ENCODE measurements at regions not wholly inside any gene's neighbourhood (a gene's known extent, or its start where the extent isn't known, plus 50 kb on each side); places are given as distances from the start of the nearest gene placed in this dataset.

DNA sequence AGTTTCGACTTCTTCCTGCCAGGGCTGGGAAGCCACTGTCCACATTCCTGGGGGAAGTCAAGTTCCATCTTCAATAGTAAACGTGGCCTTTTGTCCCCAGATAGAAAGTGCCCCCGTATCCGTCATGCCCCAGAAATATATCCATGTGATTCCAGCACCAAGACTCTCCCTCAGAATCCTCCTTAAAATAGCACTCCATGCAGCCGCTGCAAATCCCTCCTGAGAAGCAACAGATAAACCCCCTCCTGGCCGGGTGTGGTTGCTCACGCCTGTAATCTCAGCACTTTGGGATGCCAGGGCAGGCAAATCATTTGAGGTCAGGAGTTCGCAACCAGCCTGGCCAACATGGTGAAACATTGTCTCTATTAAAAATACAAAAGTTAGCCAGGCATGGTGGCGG, 126.1 kb downstream of the OLFM1 start:
- TF ChIP-seq POLR2AphosphoS5 (IDR thresholded peaks at IDR 0.05; ENCODE audit: low read depth, low read length) (no peak), FOXP2 (optimal IDR thresholded peaks at IDR 0.05; ENCODE audit: borderline replicate concordance, extremely low read depth, extremely low read length, insufficient read depth) (no peak)
- TF ChIP-seq, protein P1, sequence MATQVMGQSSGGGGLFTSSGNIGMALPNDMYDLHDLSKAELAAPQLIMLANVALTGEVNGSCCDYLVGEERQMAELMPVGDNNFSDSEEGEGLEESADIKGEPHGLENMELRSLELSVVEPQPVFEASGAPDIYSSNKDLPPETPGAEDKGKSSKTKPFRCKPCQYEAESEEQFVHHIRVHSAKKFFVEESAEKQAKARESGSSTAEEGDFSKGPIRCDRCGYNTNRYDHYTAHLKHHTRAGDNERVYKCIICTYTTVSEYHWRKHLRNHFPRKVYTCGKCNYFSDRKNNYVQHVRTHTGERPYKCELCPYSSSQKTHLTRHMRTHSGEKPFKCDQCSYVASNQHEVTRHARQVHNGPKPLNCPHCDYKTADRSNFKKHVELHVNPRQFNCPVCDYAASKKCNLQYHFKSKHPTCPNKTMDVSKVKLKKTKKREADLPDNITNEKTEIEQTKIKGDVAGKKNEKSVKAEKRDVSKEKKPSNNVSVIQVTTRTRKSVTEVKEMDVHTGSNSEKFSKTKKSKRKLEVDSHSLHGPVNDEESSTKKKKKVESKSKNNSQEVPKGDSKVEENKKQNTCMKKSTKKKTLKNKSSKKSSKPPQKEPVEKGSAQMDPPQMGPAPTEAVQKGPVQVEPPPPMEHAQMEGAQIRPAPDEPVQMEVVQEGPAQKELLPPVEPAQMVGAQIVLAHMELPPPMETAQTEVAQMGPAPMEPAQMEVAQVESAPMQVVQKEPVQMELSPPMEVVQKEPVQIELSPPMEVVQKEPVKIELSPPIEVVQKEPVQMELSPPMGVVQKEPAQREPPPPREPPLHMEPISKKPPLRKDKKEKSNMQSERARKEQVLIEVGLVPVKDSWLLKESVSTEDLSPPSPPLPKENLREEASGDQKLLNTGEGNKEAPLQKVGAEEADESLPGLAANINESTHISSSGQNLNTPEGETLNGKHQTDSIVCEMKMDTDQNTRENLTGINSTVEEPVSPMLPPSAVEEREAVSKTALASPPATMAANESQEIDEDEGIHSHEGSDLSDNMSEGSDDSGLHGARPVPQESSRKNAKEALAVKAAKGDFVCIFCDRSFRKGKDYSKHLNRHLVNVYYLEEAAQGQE (IDR thresholded peaks at IDR 0.05; ENCODE audit: insufficient read depth in 1 of 2, low read depth in 2 of 2, low read length in 2 of 2) = no peak
